GM18520 (cell line): ENCODE measurements at regions not wholly inside any gene's neighbourhood (a gene's known extent, or its start where the extent isn't known, plus 50 kb on each side); places are given as distances from the start of the nearest gene placed in this dataset.
"Not testable (repeated sequence)": the region's sequence is repeated elsewhere in the genome, so short reads cannot be mapped to it uniquely, and the experiment has no call there.

Experiments used
- ATAC-seq: cut with Tn5 transposase; IDR thresholded peaks from one replicate; pipeline ENCODE4 v1.9.1; 2021; ENCODE audit not compliant: unreplicated experiment

DNA sequence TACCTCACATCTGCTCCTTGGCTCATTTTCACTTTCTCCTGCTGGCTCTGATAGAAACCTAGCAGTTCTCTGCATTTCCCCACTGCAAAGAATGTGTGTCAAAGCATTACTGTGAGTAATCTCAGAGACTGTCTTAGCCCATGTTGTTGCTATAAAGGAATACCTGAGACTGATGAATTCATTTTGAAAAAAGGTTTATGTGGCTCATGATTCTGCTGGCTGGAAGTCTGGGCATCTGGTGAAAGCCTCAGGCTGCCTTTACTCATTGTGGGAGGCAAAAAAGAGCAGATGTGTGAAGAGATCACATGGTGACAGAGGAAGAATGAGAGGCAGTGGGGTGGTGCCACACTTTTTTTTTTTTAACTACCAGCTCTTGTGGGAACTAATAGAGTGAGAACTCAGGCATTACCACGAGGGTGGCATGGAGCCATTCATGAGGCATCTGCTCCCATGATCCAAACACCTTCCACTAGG is 191.6 kb upstream of the CTNND2 start:
- ATAC-seq, result no peak

DNA sequence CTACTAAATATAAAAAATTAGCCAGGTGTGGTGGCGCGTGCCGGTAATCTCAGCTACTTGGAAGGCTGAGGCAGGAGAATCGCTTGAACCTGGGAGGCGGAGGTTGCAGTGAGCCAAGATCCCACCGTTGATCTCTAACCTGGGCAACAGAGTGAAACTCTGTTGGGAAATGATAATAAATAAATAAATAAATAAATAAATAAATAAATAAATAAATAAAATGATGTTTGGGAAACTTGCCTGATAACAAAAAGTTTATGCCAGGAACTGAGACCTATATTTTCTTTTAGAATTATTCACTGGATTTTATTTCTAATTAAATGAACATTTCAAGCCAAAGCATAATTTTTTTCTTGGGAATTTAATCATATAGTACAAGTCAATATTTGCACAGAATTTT is 189.3 kb upstream of the CTNND2 start:
- ATAC-seq, result no peak

DNA sequence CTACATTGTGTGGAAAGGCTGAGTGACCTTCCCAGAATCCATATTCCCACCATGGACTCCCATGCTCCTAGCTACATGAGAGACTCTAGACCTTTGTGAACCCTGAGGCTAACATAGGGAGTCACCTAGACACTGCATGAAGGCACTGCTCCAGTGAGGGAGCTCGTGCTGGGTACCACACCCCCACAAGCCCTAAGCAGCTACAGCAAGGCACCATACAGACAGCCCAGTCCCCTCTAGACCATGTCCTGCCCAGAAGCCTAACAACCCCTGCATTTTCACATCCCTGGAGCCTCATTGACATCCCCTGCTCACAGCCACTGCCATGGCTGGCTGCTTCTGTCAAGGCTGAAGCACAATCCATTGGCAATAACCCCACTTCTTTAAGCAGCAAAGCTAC is 176.5 kb upstream of the CTNND2 start:
- ATAC-seq, result no peak

DNA sequence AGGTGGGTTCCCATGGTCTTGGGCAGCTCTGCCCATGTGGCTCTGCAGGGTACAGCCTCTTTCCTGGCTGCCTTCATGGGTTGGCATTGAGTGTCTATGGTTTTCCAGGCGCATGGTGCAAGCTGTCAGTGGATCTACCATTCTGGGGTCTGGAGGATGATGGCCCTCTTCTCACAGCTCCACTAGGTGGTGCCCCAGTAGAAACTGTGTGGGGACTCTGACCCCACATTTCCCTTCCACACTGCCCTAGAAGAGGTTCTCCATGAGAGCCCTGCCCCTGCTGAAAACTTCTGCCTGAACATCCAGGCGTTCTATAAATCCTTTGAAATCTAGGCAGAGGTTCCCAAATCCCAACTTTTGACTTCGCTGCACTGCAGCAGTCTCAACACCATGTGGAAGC is 174.0 kb upstream of the CTNND2 start:
- ATAC-seq, result not testable (repeated sequence)

DNA sequence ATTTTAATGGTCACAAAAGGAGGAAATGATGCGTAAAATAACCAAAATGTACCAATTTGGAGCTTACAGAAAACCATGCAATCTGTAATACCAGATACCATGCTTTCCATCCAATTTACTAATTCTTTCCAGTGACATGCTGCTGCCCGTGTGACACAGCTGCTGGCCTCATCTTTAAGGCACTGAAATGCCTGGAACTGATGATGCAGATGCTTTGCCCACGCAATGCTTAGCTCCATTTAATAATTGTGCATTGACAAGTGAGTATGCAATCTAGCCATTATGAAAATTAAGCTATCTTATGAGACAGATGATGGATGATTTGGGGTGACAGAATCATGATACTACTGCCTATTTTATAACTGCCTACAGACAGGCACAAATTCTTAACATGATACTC is 169.2 kb upstream of the CTNND2 start:
- ATAC-seq, result no peak

DNA sequence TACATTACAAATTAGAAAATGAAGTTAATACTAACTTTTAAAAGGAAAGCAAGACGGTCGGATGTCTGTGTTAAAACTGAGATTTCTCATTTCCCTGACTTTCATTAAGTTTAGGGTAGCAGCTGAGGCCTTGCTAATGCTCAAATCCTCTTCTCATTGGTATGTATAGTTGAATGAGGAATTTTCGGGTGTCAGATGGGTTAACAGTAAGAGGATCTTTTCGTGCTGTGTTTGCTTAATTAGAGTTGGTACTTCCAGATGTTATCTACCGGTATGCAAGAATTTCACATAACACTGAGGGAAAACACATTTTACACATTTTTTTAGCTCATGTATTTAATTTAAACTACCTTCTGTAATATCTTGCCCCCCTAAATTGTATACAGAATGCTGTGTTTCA is 168.2 kb upstream of the CTNND2 start:
- ATAC-seq, result no peak

DNA sequence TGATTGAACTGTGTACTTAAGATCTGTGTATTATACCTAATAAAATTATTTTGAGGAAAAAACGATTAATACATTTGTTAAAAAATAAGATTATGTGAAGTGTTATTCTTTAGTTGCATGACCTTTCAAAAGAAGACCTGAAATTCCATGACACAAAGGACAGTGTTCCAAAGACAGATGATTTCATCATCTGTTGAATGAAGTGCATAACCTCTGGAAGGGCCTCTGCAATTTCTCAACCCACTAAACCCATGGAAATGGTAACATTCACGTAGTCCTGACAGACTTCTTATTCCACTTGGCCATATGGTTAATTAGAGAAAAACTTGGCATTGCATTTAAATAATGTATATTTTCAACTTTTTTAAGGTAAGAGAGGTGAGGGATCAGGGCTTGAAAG is 167.2 kb upstream of the CTNND2 start:
- no peak for ATAC-seq

DNA sequence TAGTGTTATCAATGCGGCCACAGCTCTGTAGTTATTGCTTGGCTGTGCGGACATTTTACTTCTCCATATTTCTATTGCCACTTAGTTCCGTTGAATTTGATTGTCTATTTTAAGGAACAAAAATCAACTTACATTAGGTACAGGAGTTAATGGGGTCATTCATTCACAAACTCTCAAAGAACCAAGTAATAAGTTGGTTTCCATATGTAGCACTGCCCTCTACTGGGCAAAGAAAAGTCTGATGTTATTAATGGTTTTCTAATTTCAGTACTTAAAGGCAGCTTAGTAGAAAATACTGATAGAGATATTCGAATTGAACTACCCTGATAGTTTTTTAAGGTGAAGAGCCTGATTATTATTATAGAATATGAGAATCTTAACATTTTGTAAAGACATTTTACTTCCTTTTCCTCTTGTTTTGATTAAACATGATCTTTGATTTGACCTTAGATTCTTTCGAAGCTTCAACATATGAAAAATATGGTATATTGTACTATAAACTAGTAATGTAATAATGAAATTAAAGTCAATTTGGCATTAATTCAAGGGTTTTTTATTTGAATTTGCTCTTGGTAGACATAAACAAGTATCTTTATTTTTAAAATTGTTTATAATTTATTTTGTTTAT is 119.5 kb upstream of the CTNND2 start:
- ATAC-seq, result no peak

DNA sequence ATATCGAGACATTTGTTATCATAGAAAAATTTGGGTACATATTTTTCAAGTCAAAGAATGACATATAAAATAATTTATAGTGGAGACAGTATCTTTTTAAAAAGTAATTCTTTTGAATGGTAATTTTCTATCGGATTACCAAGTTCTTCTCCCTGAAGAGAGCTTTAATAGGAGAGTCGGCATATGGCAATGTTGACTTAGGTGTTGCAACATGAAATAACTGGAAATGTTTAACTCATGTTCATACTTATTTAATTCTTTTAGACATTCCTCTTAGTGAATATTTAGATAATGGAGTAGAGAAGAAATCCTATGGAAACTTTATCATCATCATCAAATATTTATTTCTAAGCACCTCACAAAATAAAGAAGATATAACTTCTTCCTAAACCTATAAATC is 118.2 kb upstream of the CTNND2 start:
- no peak for ATAC-seq

DNA sequence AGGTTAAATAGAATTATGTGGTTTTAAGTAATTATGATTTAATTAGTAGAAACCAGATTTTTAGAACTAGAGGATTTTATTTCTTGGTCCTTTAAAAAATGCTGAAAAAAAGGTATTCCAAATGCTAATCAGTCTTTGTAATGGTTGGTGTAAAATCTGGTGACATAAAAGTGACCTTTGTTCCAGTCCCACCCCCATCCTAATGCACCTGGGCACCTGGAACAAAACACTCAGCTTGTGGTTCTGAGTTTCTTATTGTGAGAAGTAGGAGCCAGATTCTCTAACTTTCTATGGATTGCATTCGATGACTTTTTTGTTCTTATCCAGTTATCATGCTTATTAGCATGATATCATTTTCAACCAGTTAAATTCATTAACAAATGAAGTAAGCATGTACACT is 115.1 kb upstream of the CTNND2 start:
- ATAC-seq, result no peak

DNA sequence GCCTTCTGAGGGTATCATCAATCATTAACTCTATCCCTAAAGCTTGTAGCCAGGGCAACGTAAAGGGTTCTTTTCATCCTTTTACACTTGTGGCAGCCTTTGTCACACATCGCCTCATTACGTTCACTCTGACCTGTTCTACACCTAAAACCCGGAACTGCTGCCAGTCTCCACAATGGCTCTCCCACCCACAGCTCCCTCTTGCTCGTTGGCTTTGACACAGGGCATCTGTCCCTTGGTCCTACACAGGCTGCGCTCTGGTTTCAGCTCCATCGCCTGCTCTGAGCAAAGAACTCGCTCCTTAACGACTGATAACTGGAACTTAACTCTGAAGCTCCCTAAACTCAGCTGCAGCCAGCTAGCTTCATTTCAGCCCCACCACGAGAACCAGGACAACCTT is 112.8 kb upstream of the CTNND2 start:
- ATAC-seq, result no peak

DNA sequence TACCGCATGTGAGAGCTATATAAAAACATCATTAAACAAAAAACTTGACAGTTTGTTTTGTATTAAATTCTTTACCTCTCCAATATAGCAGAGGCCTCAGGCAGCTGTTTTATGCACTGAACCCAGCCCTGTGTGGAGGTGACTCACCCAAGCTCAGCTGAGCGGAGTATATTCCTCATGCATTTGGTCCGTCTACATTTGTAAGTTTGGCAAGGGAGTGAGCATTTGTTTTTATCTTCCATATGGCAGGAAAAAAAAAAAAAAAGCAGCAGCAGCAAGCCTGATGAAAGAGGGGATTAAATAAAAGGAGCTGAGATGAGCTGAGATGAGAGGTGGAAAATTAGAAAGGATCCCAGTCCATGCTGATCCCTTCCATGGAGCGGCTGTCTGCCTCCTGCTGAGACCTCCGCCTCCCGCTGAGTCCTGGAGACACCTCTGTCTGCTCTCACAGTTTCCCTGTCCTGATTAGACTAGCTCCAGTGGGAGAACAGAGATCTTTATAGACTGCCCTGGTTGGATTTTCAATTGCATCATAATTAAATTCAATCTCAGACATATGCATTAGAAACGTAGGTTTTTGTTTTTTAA is 112.0 kb upstream of the CTNND2 start:
- ATAC-seq, result no peak

DNA sequence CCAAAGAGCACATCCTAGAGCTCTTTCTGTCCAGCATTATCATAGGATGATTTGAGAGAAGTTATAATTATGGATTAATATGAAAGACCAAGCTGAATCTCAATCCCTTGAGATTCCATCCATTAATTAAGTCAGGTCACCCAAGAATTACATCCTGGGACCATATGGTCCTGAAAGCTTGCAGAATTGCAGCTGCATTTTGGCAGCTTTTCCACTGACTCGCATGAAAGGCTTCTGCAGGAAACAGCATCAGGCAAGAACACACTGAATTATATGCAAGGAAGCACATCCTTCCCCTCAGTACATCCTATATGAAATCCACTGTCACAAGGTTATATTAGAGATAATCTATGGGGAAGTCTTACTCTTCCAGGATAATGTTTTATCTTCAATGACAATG is 109.1 kb upstream of the CTNND2 start:
- no peak for ATAC-seq

DNA sequence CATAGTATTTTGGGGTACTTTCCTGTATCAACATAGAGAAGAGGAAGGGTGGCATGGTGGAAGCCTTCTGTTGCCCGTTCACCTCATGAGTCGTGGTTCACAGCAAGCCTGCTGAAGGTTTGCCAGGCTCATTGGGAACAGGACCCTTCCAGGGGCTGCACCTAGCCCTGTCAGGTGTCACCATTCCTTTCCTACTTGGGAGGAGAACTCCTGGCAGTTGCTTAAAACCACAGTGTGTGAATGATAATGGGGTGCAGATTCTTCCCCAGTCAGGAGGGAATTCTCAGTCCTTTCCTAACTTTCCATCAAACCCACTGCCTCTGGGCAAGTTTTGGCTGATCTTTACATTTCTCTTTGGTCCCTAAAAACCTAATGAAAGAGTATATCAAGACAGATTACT is 99.4 kb upstream of the CTNND2 start:
- no peak for ATAC-seq

DNA sequence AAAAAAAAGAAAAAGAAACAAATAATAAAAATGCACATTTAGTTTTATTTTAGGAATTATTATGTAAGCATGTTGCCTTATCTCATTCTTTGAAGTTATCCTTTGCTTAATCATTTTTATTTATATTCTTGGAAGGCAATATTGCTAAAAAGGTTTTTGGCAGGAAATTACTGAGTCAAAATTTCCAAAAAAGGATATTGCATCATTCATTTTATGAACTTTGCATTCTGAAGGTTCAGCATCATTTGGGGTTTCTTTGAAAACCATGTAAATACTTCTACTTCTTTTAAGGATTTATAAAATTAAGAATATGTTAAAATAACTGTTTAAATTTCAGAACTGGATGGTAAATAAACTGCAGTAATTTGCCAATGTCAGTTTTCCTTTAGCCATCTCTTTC is 94.2 kb upstream of the CTNND2 start:
- ATAC-seq, result no peak

DNA sequence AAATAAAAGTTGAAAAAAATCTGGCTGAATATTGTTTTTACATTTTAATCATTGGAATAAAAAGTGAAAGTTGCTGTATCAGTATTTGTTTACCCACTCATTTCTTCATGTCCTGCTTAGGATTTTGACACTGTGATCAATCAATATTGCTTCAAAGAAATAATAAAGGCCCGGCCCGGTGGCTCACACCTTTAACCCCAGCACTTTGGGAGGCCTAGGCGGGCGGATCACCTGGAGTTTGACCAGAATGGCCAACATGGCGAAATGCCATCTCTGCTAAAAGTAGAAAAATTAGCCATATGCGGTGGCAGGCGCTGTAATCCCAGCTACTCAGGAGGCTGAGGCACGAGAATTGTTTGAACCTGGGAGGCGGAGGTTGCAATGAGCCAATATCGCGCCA is 93.7 kb upstream of the CTNND2 start:
- no peak for ATAC-seq

DNA sequence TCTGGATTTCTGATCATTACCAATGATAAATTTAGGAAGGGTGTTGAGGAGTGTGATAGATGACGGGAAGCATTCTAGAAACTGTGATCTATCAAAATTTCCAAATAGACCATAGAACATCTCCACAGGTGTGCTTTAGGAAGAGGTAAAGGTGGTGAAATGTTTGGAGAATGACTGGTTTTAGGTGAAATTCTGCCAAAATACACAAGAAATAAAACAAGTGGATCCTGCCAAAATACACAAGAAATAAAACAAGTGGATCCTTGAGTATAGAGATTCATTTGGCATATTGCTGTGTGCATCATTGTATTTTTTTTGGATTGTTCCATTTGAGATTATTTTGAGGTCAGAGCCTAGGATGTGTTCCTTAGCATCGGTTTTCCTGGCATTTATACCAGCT is 88.3 kb upstream of the CTNND2 start:
- ATAC-seq, result no peak

DNA sequence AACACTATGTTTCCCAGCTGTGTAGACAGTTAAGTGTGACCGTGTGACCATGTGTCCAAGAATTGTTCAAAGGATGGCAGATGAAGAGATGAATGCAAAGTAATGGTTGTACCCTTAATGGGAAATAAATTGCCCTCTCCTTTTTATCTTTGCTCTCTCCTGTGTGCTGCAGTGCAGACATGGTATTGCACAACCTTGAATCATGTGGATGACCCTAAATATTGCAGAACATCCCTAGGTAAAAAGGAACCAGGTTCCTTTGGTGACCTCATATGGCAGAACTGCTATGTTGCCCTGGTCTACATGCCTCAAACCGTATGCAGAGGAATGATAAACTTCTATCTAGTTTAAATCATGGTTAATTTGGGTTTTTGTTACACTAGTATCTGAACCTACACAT is 81.7 kb upstream of the CTNND2 start:
- no peak for ATAC-seq

DNA sequence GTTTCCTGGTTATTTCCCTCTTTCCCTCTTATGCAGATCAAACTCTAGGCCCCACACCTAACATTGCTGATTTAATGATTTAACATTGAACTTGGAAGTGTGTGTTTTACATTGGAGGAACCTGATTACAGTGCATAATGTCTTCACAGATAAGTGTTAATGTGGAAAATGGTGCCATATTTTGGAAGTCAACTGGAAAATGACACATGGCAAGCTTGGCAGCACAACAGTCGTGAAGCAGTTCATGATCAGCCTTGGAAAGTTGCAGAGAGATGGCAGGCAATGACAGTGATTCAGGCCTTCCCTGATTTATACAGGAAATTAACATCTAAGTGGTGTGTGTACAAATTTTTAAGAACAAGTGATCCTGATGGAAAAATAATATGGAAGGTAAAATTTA is 80.0 kb upstream of the CTNND2 start:
- ATAC-seq, result no peak

DNA sequence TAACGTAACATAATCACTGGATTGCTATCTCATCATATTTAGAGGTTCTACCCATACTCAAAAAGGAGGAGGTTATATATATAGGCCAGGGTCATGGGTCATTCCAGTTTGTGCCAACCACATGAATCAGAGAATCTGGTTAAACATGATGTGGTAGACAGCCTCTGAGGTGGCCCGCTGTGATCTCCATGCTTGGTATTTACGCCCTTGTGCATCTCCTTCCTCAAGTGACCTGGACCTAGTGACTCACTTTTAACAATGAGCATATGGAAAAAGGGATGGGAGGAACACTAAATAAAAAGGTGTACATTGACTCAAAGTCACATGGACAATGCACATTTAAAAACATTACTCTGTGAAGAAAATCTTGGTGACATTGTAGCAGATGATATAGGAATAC is 77.7 kb upstream of the CTNND2 start:
- no peak for ATAC-seq

DNA sequence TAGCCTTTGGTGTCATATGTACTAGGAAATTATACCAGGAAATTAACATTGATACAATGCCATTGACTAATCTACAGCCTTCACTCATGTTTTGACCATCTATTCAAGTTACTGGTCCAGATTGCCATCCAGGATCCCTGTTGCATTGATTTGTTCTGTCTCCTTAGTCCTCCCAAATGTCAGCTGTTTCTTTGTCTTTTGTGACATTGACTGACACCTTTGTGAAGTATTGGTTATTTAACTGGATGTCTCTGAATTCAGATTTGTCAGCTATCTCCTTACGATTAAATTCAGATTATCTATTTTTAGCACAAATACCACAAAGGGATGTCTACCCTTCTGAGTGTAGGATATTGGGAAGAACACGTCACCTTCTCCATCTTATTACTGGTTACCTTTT is 73.7 kb upstream of the CTNND2 start:
- no peak for ATAC-seq

DNA sequence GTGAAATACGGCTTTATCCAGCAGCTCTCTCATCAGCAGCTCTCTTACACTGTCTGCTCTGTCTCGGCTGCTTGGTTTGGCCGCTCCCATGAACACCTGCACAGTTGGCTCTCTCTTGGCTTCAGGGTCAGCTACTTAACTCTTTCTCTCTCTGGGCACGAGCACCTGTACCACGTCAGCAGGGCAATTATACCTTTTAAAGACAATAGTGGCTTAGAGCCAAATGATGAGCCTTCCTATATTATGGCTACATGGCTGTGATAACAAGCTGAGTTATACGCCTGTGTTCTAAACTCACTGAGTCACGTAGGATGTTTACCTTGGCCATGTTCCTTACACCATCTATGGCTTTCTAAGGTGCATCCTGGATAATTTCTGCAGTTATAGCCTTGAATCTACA is 69.2 kb upstream of the CTNND2 start:
- ATAC-seq, result no peak

DNA sequence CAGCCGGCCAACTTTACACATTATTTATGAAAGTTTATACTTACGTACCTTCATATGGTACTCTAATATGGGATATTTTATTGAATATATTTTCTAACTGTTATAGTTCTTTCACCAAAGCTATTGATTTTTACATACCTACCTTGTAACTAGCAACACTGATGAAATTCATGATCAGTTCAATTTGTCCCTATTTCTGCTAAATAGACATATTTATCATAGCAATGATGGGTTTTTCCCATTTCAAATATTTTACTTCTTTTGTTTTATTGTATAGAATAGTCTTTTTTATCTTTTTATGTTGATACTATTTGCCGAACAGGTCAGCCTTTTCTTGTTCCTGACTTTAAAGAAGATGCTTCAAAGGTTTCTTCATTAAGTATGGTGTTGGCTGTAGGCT is 59.0 kb upstream of the CTNND2 start:
- no peak for ATAC-seq
